IMR-90 (cell line): ENCODE measurements at regions not wholly inside any gene's neighbourhood (a gene's known extent, or its start where the extent isn't known, plus 50 kb on each side); places are given as distances from the start of the nearest gene placed in this dataset.

Experiments
- ATAC-seq: fragments of 200-7000 bp; cut with Tn5 transposase; 2 replicates; pipeline ENCODE4 v1.9.1; 2020; ENCODE audit warnings: low read depth, mild to moderate bottlenecking, moderate library complexity
- BruUV-seq: library from RNA; stranded (reverse); fragments of 400-500 nt; replicated peaks from 2 replicates; lab custom pipeline; 2021; lab: Mats Ljungman, UMichigan
- CTCF ChIA-PET: fragments of 300-600 bp; formaldehyde crosslinking; extraction: SDS; loops from one replicate; lab custom pipeline; 2021; ENCODE audit warnings: antibody characterized with exemption; lab: Yijun Ruan, JAX
- POLR2A ChIA-PET: fragments of 300-600 bp; sonication (Branson Sonifier 250); formaldehyde crosslinking; loops from one replicate; lab custom pipeline; 2022; ENCODE audit warnings: antibody characterized with exemption; ENCODE audit not compliant: unreplicated experiment; lab: Charles Lee
- DNase-seq: peaks from one replicate; pipeline ENCODE4 v3.0.0; 2013
- H2AFZ ChIP-seq: replicated peaks from 2 replicates; pipeline ENCODE3; 2013; ENCODE audit warnings: low read length, mild to moderate bottlenecking; ENCODE audit not compliant: poor library complexity
- H2AK5ac ChIP-seq: 2 replicates; pipeline ENCODE4 v1.6.1; 2013; ENCODE audit warnings: low read depth, low read length, inconsistent platforms
- H2AK9ac ChIP-seq: replicated peaks from 2 replicates; pipeline ENCODE3; 2013; ENCODE audit warnings: mild to moderate bottlenecking, low read depth, low read length, moderate library complexity; ENCODE audit not compliant: poor library complexity
- H2BK120ac ChIP-seq: 2 replicates; pipeline ENCODE4 v1.6.1; 2013; ENCODE audit warnings: low read depth, low read length, inconsistent platforms
- H2BK15ac ChIP-seq: 3 replicates; pipeline ENCODE4 v1.6.1; 2013; ENCODE audit warnings: low read depth, low read length, inconsistent platforms
- H2BK20ac ChIP-seq: 2 replicates; pipeline ENCODE4 v1.6.1; 2013; ENCODE audit warnings: low read depth, mild to moderate bottlenecking, inconsistent platforms, low read length, moderate library complexity
- H2BK5ac ChIP-seq: 2 replicates; pipeline ENCODE4 v1.6.1; 2013; ENCODE audit warnings: mild to moderate bottlenecking, low read depth, low read length, inconsistent platforms; ENCODE audit not compliant: poor library complexity, severe bottlenecking
- H3K14ac ChIP-seq: replicated peaks from 2 replicates; pipeline ENCODE4 v1.6.1; 2013; ENCODE audit warnings: low read depth, low read length, inconsistent platforms
- H3K18ac ChIP-seq: 2 replicates; pipeline ENCODE4 v1.6.1; 2013; ENCODE audit warnings: low read depth, low read length, control low read depth
- H3K23ac ChIP-seq: 2 replicates; pipeline ENCODE4 v1.6.1; 2013; ENCODE audit warnings: low read depth, low read length, inconsistent platforms
- H3K27ac ChIP-seq: 2 replicates; pipeline ENCODE4 v1.5.1; 2013; ENCODE audit warnings: mild to moderate bottlenecking, control low read depth, low read length; ENCODE audit not compliant: insufficient read depth
- H3K27me3 ChIP-seq: 2 replicates; pipeline ENCODE4 v1.6.1; 2013; ENCODE audit warnings: low read length; ENCODE audit not compliant: control insufficient read depth, insufficient read depth
- H3K36me3 ChIP-seq: 2 replicates; pipeline ENCODE4 v1.6.1; 2013; ENCODE audit warnings: low read length, mixed read lengths; ENCODE audit not compliant: control insufficient read depth, insufficient read depth
- H3K4ac ChIP-seq: 2 replicates; pipeline ENCODE4 v1.6.1; 2013; ENCODE audit warnings: low read depth, low read length, inconsistent platforms
- H3K4me1 ChIP-seq: 2 replicates; pipeline ENCODE4 v1.6.1; 2013; ENCODE audit warnings: low read length, mixed read lengths; ENCODE audit not compliant: control insufficient read depth, insufficient read depth
- H3K4me2 ChIP-seq: 2 replicates; pipeline ENCODE4 v1.6.1; 2013; ENCODE audit warnings: low read depth, mild to moderate bottlenecking, control low read depth, low read length, moderate library complexity
- H3K4me3 ChIP-seq: 2 replicates; pipeline ENCODE4 v1.5.1; 2013; ENCODE audit warnings: low read depth, mild to moderate bottlenecking, control low read depth, low read length, moderate library complexity; ENCODE audit not compliant: insufficient read depth
- H3K56ac ChIP-seq: 2 replicates; pipeline ENCODE4 v1.6.1; 2013; ENCODE audit warnings: low read length, inconsistent platforms; ENCODE audit not compliant: insufficient read depth; ENCODE audit errors: extremely low read depth
- H3K79me1 ChIP-seq, 2 experiments: 2 replicates each; pipeline ENCODE4 v1.6.1; 2013; ENCODE audit warnings: low read length in 2 of 2, inconsistent platforms in 1 of 2, low read depth in 1 of 2
- H3K9ac ChIP-seq: 2 replicates; pipeline ENCODE4 v1.6.1; 2013; ENCODE audit warnings: low read depth, low read length, control low read depth
- H3K9me1 ChIP-seq: 2 replicates; pipeline ENCODE4 v1.6.1; 2013; ENCODE audit warnings: low read length, inconsistent platforms; ENCODE audit not compliant: insufficient read depth
- H3K9me3 ChIP-seq: 2 replicates; pipeline ENCODE4 v1.6.1; 2013; ENCODE audit warnings: low read length; ENCODE audit not compliant: control insufficient read depth, insufficient read depth
- H4K20me1 ChIP-seq: 2 replicates; pipeline ENCODE4 v1.6.1; 2013; ENCODE audit warnings: low read length, inconsistent platforms; ENCODE audit not compliant: insufficient read depth
- H4K5ac ChIP-seq: 2 replicates; pipeline ENCODE4 v1.6.1; 2013; ENCODE audit warnings: mild to moderate bottlenecking, low read depth, low read length, control low read depth
- H4K8ac ChIP-seq, 2 experiments: 2 replicates each; pipeline ENCODE4 v1.6.1; 2013; ENCODE audit warnings: low read depth in 2 of 2, low read length in 2 of 2, control low read depth in 1 of 2, inconsistent platforms in 1 of 2
- H4K91ac ChIP-seq: 2 replicates; pipeline ENCODE4 v1.6.1; 2013; ENCODE audit warnings: low read depth, low read length, inconsistent platforms; ENCODE audit not compliant: insufficient read depth
- CHD1 ChIP-seq: IDR thresholded peaks from 2 replicates; pipeline ENCODE4 v1.6.1; 2012; ENCODE audit warnings: low read depth, low read length, improper control_type of control experiment
- WGBS, 2 experiments: methylation state at CpG; one replicate each; pipeline versions ENCODE4 v1.1.5 to v1.1.7; 2013; ENCODE audit warnings: missing lambda C conversion rate in 2 of 2; ENCODE audit not compliant: insufficient read length in 1 of 2; ENCODE audit errors: extremely low coverage in 2 of 2; 5-methylcytosine and 5-hydroxymethylcytosine counted together
- dilution Hi-C: fragments of 300-500 bp; cut with HindIII; formaldehyde crosslinking; loops from one replicate; pipeline ENCODE4 v1.14.3; 2018; ENCODE audit warnings: low sequenced_read_pairs; ENCODE audit not compliant: unreplicated experiment
- in situ Hi-C: fragments of 300-500 bp; cut with MboI; formaldehyde crosslinking; loops from 3 replicates; pipeline ENCODE4 v1.14.3; 2019; ENCODE audit warnings: low sequenced_read_pairs, inconsistent platforms, mixed read lengths
- intact Hi-C: fragments of 100-400 bp; cut with micrococcal nuclease; formaldehyde crosslinking; loops from 2 replicates; pipeline ENCODE4 v1.10.0; 2022
- TF ChIP-seq, protein P1 (sequence below): conservative IDR thresholded peaks from 2 replicates; pipeline ENCODE4 v1.5.1; 2012; ENCODE audit warnings: mild to moderate bottlenecking, low read depth, low read length, improper control_type of control experiment
- TF ChIP-seq, protein P2 (sequence below): fragments of 150-350 bp; IDR thresholded peaks from 2 replicates; pipeline ENCODE4 v1.6.1; 2016; ENCODE audit warnings: low read depth, mild to moderate bottlenecking, low read length, moderate library complexity, borderline replicate concordance

DNA sequence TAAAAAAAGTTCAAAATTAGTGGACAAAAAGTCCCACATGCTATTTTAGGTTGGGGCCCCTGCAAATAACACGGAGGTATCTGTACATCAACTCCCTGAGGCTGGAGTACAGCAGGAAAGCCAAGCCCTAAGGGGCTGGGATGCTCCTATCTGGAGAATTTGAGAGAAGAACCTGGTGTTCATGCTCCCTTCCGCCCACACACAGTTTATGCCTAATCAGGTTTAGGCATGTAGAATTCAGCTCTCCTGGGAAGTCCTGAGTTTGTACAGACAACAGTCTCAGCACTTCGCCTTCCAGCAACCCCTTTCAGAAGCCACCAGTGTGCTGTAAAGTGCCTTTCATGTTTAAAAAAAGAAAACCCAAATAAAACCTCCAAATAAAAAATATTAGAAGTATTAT lies 237.3 kb upstream of the GRIP1 start:
- Histone ChIP-seq H2AK5ac (no peak overlapping the region), H3K14ac (no peak overlapping the region), H2AFZ (no peak overlapping the region), H4K91ac (no peak overlapping the region), H3K27ac (no peak overlapping the region), H3K79me1 (no peaks in the 10 kb centered on the region), H3K4me3 (no peak overlapping the region), H3K56ac (no peak overlapping the region), H3K18ac (no peak overlapping the region), H4K20me1 (no peaks in the 10 kb centered on the region), H3K36me3 (no peaks in the 10 kb centered on the region), H4K8ac (no peak overlapping the region), H3K23ac (no peak overlapping the region), H3K9me1 (no peaks in the 10 kb centered on the region), H3K9me3 (no peaks in the 10 kb centered on the region), H3K4me2 (no peak overlapping the region), H3K27me3 (no peaks in the 10 kb centered on the region), H2BK120ac (no peak overlapping the region), H2AK9ac (no peak overlapping the region), H3K4me1 (no peaks in the 10 kb centered on the region), H2BK20ac (no peak overlapping the region), H2BK5ac (no peak overlapping the region), H4K5ac (no peak overlapping the region), H3K4ac (no peak overlapping the region), H3K9ac (no peak overlapping the region), H2BK15ac (no peak overlapping the region)
- dilution Hi-C loops (no loop called here), in situ Hi-C loops (no loop called here), intact Hi-C loops (no loop called here)
- WGBS, 2 experiments = no CpG with 5 or more reads among the region's 3 CpGs
- no peak for TF ChIP-seq CHD1
- TF ChIP-seq, protein P1, sequence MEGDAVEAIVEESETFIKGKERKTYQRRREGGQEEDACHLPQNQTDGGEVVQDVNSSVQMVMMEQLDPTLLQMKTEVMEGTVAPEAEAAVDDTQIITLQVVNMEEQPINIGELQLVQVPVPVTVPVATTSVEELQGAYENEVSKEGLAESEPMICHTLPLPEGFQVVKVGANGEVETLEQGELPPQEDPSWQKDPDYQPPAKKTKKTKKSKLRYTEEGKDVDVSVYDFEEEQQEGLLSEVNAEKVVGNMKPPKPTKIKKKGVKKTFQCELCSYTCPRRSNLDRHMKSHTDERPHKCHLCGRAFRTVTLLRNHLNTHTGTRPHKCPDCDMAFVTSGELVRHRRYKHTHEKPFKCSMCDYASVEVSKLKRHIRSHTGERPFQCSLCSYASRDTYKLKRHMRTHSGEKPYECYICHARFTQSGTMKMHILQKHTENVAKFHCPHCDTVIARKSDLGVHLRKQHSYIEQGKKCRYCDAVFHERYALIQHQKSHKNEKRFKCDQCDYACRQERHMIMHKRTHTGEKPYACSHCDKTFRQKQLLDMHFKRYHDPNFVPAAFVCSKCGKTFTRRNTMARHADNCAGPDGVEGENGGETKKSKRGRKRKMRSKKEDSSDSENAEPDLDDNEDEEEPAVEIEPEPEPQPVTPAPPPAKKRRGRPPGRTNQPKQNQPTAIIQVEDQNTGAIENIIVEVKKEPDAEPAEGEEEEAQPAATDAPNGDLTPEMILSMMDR = no peak
- TF ChIP-seq, protein P2, sequence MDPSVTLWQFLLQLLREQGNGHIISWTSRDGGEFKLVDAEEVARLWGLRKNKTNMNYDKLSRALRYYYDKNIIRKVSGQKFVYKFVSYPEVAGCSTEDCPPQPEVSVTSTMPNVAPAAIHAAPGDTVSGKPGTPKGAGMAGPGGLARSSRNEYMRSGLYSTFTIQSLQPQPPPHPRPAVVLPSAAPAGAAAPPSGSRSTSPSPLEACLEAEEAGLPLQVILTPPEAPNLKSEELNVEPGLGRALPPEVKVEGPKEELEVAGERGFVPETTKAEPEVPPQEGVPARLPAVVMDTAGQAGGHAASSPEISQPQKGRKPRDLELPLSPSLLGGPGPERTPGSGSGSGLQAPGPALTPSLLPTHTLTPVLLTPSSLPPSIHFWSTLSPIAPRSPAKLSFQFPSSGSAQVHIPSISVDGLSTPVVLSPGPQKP = no peak
- no peak for ATAC-seq
- DNase-seq = no peak
- CTCF ChIA-PET = no interaction called here
- no TSS peak for BruUV-seq
- POLR2A ChIA-PET = no interaction called here
